GM19468 (cell line): ENCODE measurements at regions not wholly inside any gene's neighbourhood (a gene's known extent, or its start where the extent isn't known, plus 50 kb on each side); places are given as distances from the start of the nearest gene placed in this dataset.

Experiments used
- ATAC-seq: cut with Tn5 transposase; IDR thresholded peaks from one replicate; pipeline ENCODE4 v1.9.1; 2021; ENCODE audit warnings: mild to moderate bottlenecking, moderate library complexity, moderate number of reproducible peaks; ENCODE audit not compliant: unreplicated experiment; ENCODE audit errors: extremely low read depth

GRCh38 chr1:109827466-109827865, 63.7 kb upstream of the EPS8L3 start:
- no peak for ATAC-seq

- ATAC-seq: no peak
Observed at GRCh38 chr1:109826930-109827349, 63.2 kb upstream of the EPS8L3 start.

- ATAC-seq: no peak
Observed at GRCh38 chr1:109826446-109826845, 62.7 kb upstream of the EPS8L3 start.

GRCh38 chr1:109824349-109825115, 60.8 kb upstream of the EPS8L3 start:
- ATAC-seq: no peak

GRCh38 chr1:109823543-109824348, 60.0 kb upstream of the EPS8L3 start:
- no peak for ATAC-seq

- no peak for ATAC-seq
Observed at GRCh38 chr1:109822749-109823542, 59.2 kb upstream of the EPS8L3 start.

GRCh38 chr1:109821831-109822745, 58.4 kb upstream of the EPS8L3 start:
- ATAC-seq: no peak

GRCh38 chr1:109821221-109821669, 57.5 kb upstream of the EPS8L3 start:
- no peak for ATAC-seq

GRCh38 chr1:109819906-109820305, 56.2 kb upstream of the EPS8L3 start:
- ATAC-seq: no peak

- ATAC-seq: no peak
Observed at GRCh38 chr1:109818988-109819764, 55.5 kb upstream of the EPS8L3 start.

GRCh38 chr1:109818271-109818987, 54.7 kb upstream of the EPS8L3 start:
- ATAC-seq: no peak

GRCh38 chr1:109817881-109818270, 54.2 kb upstream of the EPS8L3 start:
- no peak for ATAC-seq

GRCh38 chr1:109816975-109817535, 53.3 kb upstream of the EPS8L3 start:
- no peak for ATAC-seq

GRCh38 chr1:109816175-109816811, 52.6 kb upstream of the EPS8L3 start:
- ATAC-seq: peak; percentile 94

- no peak for ATAC-seq
Observed at GRCh38 chr1:109815809-109816174, 52.1 kb upstream of the EPS8L3 start.

- no peak for ATAC-seq
Observed at GRCh38 chr1:109814993-109815786, 51.5 kb upstream of the EPS8L3 start.

- no peak for ATAC-seq
Observed at GRCh38 chr1:109814223-109814622, 50.5 kb upstream of the EPS8L3 start.
